ENCODE measurements at regions not wholly inside any gene's neighbourhood (a gene's known extent, or its start where the extent isn't known, plus 50 kb on each side); places are given as distances from the start of the nearest gene placed in this dataset.

DNA sequence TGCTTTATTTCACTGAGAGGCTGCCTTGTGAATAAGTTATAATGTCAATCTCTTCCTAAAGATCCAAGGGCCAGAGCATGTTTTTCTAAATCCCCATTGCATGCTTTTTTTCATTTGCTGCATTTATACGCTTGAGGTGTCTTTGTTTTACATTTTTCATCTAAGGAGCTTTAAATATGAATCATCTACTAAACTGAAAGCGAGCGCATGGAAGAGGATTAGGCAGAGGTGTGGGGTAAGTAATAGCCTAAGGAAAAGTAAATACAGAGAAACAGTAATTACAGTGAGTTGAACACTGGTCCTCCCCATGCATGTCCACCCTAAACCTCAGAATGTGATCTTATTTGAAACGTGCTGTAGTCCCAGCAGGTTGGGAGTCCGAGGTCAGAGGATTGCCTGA lies 76.4 kb upstream of the METAP2 start (continued):
- TF ChIP-seq, protein P1, sequence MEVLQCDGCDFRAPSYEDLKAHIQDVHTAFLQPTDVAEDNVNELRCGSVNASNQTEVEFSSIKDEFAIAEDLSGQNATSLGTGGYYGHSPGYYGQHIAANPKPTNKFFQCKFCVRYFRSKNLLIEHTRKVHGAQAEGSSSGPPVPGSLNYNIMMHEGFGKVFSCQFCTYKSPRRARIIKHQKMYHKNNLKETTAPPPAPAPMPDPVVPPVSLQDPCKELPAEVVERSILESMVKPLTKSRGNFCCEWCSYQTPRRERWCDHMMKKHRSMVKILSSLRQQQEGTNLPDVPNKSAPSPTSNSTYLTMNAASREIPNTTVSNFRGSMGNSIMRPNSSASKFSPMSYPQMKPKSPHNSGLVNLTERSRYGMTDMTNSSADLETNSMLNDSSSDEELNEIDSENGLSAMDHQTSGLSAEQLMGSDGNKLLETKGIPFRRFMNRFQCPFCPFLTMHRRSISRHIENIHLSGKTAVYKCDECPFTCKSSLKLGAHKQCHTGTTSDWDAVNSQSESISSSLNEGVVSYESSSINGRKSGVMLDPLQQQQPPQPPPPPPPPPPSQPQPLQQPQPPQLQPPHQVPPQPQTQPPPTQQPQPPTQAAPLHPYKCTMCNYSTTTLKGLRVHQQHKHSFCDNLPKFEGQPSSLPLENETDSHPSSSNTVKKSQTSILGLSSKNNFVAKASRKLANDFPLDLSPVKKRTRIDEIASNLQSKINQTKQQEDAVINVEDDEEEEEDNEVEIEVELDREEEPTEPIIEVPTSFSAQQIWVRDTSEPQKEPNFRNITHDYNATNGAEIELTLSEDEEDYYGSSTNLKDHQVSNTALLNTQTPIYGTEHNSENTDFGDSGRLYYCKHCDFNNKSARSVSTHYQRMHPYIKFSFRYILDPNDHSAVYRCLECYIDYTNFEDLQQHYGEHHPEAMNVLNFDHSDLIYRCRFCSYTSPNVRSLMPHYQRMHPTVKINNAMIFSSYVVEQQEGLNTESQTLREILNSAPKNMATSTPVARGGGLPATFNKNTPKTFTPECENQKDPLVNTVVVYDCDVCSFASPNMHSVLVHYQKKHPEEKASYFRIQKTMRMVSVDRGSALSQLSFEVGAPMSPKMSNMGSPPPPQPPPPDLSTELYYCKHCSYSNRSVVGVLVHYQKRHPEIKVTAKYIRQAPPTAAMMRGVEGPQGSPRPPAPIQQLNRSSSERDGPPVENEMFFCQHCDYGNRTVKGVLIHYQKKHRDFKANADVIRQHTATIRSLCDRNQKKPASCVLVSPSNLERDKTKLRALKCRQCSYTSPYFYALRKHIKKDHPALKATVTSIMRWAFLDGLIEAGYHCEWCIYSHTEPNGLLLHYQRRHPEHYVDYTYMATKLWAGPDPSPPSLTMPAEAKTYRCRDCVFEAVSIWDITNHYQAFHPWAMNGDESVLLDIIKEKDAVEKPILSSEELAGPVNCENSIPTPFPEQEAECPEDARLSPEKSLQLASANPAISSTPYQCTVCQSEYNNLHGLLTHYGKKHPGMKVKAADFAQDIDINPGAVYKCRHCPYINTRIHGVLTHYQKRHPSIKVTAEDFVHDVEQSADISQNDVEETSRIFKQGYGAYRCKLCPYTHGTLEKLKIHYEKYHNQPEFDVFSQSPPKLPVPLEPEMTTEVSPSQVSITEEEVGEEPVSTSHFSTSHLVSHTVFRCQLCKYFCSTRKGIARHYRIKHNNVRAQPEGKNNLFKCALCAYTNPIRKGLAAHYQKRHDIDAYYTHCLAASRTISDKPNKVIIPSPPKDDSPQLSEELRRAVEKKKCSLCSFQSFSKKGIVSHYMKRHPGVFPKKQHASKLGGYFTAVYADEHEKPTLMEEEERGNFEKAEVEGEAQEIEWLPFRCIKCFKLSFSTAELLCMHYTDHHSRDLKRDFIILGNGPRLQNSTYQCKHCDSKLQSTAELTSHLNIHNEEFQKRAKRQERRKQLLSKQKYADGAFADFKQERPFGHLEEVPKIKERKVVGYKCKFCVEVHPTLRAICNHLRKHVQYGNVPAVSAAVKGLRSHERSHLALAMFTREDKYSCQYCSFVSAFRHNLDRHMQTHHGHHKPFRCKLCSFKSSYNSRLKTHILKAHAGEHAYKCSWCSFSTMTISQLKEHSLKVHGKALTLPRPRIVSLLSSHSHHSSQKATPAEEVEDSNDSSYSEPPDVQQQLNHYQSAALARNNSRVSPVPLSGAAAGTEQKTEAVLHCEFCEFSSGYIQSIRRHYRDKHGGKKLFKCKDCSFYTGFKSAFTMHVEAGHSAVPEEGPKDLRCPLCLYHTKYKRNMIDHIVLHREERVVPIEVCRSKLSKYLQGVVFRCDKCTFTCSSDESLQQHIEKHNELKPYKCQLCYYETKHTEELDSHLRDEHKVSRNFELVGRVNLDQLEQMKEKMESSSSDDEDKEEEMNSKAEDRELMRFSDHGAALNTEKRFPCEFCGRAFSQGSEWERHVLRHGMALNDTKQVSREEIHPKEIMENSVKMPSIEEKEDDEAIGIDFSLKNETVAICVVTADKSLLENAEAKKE (CRISPR knock-in tag; IDR thresholded peaks at IDR 0.05): no peak
- TF ChIP-seq NANOG (IDR thresholded peaks at IDR 0.05; ENCODE audit: borderline replicate concordance): no peak
- no peak for TF ChIP-seq EZH2phosphoT487 (IDR thresholded peaks at IDR 0.05; ENCODE audit: unreplicated experiment)
- TF ChIP-seq ZNF331 (CRISPR knock-in tag; IDR thresholded peaks at IDR 0.05; ENCODE audit: low read depth): no peak
- TF ChIP-seq POLR2AphosphoS5 (IDR thresholded peaks at IDR 0.05; ENCODE audit: low read depth): no peak
- no peak for TF ChIP-seq JUNB (IDR thresholded peaks at IDR 0.05; ENCODE audit: unreplicated experiment)
- TF ChIP-seq, protein P2, sequence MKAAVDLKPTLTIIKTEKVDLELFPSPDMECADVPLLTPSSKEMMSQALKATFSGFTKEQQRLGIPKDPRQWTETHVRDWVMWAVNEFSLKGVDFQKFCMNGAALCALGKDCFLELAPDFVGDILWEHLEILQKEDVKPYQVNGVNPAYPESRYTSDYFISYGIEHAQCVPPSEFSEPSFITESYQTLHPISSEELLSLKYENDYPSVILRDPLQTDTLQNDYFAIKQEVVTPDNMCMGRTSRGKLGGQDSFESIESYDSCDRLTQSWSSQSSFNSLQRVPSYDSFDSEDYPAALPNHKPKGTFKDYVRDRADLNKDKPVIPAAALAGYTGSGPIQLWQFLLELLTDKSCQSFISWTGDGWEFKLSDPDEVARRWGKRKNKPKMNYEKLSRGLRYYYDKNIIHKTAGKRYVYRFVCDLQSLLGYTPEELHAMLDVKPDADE (IDR thresholded peaks at IDR 0.05): no peak

DNA sequence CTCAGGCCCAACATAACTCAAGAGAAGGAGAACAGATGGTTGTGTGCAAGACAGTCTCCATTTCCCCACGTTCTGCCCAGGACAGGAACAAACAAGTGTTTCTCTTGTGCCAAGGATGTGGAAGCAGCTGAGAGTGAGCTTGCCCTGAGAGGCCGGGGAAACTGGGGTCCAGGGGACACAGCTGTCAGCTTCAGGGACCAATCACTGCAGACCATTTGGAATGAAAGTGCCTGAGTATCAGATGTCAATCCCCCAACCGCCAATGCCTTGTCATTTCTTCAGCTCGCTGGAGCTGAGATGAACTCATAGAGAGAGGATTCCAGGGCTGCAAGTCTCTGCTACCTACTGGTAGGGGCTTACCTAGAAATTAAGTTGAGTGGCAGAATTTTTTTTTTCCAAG lies 71.9 kb upstream of the METAP2 start:
- Mint-ChIP-seq H3K4me1 (peaks cover 7% of the 10 kb centered on the region; the same call in 1 of the 3 replicates), H3K27me3 (ENCODE audit: insufficient read depth, low read depth, poor library complexity) (peaks cover 10% of the 10 kb centered on the region), H3K27ac (no peak overlapping the region), H3K4me3 (no peak overlapping the region), H3K9me3 (peaks cover 6% of the 10 kb centered on the region; the same call in 2 of the 3 replicates), H3K36me3 (ENCODE audit: low read depth) (no peaks in the 10 kb centered on the region)
- Histone ChIP-seq H2AFZ (peak overlapping the region; percentile 0), H3K4me3 (no peak overlapping the region), H3K27ac (ENCODE audit: low read depth) (no peak overlapping the region), H3K79me2 (replicated peaks; ENCODE audit: insufficient read depth) (no peaks in the 10 kb centered on the region), H3K4me2 (no peak overlapping the region), H4K20me1 (replicated peaks; ENCODE audit: insufficient read depth) (no peaks in the 10 kb centered on the region), H3K36me3 (ENCODE audit: insufficient read depth) (no peaks in the 10 kb centered on the region), H3K4me1 (ENCODE audit: insufficient read depth) (no peaks in the 10 kb centered on the region), H3K9me2 (ENCODE audit: insufficient read depth) (0 out of 2 replicates have a peak, but pooled peaks cover 2% of the 10 kb centered on the region), H3K27me3 (ENCODE audit: insufficient read depth) (no peaks in the 10 kb centered on the region), H3F3A (replicated peaks; ENCODE audit: low read depth) (no peaks in the 10 kb centered on the region)
- ATAC-seq (peak; percentile 97), DNase-seq (ENCODE audit: low spot score) (peak; percentile 51)
- TF ChIP-seq POLR2AphosphoS5 (IDR thresholded peaks at IDR 0.05; ENCODE audit: low read depth): no peak
- TF ChIP-seq, protein P3, sequence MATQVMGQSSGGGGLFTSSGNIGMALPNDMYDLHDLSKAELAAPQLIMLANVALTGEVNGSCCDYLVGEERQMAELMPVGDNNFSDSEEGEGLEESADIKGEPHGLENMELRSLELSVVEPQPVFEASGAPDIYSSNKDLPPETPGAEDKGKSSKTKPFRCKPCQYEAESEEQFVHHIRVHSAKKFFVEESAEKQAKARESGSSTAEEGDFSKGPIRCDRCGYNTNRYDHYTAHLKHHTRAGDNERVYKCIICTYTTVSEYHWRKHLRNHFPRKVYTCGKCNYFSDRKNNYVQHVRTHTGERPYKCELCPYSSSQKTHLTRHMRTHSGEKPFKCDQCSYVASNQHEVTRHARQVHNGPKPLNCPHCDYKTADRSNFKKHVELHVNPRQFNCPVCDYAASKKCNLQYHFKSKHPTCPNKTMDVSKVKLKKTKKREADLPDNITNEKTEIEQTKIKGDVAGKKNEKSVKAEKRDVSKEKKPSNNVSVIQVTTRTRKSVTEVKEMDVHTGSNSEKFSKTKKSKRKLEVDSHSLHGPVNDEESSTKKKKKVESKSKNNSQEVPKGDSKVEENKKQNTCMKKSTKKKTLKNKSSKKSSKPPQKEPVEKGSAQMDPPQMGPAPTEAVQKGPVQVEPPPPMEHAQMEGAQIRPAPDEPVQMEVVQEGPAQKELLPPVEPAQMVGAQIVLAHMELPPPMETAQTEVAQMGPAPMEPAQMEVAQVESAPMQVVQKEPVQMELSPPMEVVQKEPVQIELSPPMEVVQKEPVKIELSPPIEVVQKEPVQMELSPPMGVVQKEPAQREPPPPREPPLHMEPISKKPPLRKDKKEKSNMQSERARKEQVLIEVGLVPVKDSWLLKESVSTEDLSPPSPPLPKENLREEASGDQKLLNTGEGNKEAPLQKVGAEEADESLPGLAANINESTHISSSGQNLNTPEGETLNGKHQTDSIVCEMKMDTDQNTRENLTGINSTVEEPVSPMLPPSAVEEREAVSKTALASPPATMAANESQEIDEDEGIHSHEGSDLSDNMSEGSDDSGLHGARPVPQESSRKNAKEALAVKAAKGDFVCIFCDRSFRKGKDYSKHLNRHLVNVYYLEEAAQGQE (IDR thresholded peaks at IDR 0.05; ENCODE audit: unreplicated experiment): no peak

Data from GM23338 (cell line).